ENCODE measurements at regions not wholly inside any gene's neighbourhood (a gene's known extent, or its start where the extent isn't known, plus 50 kb on each side); places are given as distances from the start of the nearest gene placed in this dataset.

DNA sequence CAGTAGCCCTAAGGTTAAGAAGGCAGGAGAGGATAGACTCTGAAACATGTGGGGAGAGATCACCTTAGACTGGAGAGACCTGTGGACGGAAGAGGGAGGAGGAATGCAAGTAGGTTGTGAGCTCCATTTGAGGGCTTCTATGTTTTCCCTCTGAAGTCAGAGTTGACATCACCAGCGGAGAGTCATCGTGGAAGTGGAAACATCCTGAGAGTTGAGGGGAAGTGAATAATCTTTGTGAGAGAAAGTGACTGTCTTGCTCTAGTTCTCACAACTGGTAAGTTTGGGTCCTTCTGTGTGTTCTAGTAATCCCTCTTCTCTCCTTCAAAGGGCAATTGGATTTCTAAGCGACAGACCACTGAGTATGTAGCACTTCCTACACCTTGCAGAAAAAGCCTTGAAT is 103.6 kb upstream of the CCND2 start:
- ATAC-seq (peak; percentile 55), DNase-seq (peak; percentile 39)
- intact Hi-C loops (cut with micrococcal nuclease) = no loop called here
- Mint-ChIP-seq H3K27me3 (peaks cover 3% of the 10 kb centered on the region), H3K36me3 (ENCODE audit: low read depth) (no peaks in the 10 kb centered on the region), H3K9me3 (no peaks in the 10 kb centered on the region), H3K4me1 (ENCODE audit: low read depth) (peaks cover 19% of the 10 kb centered on the region), H3K27ac (peak overlapping the region; percentile 4), H3K4me3 (no peak overlapping the region)
- CTCF ChIA-PET = interaction anchor here (0.6 to 1.3 kb wide), 2 partner anchors 15 to 24 kb away, joined by 4 read pairs; no protein-coding TSS in a partner anchor
- POLR2A ChIA-PET = interaction anchor here (0.7 to 1.2 kb wide), 3 partner anchors 27 to 98 kb away, joined by 3 read pairs; no protein-coding TSS in a partner anchor
- TF ChIP-seq, protein P1, sequence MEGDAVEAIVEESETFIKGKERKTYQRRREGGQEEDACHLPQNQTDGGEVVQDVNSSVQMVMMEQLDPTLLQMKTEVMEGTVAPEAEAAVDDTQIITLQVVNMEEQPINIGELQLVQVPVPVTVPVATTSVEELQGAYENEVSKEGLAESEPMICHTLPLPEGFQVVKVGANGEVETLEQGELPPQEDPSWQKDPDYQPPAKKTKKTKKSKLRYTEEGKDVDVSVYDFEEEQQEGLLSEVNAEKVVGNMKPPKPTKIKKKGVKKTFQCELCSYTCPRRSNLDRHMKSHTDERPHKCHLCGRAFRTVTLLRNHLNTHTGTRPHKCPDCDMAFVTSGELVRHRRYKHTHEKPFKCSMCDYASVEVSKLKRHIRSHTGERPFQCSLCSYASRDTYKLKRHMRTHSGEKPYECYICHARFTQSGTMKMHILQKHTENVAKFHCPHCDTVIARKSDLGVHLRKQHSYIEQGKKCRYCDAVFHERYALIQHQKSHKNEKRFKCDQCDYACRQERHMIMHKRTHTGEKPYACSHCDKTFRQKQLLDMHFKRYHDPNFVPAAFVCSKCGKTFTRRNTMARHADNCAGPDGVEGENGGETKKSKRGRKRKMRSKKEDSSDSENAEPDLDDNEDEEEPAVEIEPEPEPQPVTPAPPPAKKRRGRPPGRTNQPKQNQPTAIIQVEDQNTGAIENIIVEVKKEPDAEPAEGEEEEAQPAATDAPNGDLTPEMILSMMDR (IDR thresholded peaks at IDR 0.05) = no peak

DNA sequence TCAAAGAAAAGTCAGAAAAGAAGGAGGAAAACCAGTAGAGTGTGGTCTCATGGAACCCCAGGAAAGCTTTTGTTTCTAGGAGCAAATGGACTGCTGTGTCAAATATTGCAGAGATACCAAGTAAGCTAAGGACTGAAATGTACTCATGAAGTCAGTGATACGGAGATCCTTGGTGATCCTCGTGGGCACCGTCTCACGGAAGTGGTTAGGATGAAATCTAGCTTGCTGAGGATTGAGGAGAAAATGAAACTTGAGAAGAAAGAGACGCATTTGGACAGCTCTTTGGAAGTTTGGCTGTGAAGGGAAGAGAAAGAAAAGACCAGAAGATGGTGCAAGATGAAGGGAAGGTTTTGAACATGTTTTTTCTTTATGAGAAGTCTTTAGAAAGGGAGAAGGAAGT is 104.0 kb upstream of the CCND2 start:
- H3K27me3 Mint-ChIP-seq = peaks cover 3% of the 10 kb centered on the region
- H3K4me1 Mint-ChIP-seq (ENCODE audit: low read depth) = peaks cover 22% of the 10 kb centered on the region
- ChIA-PET CTCF (interaction anchor here (0.6 to 1.3 kb wide), 2 partner anchors 15 to 24 kb away, joined by 4 read pairs; no protein-coding TSS in a partner anchor), POLR2A (interaction anchor here (0.7 to 1.2 kb wide), 3 partner anchors 27 to 99 kb away, joined by 3 read pairs; no protein-coding TSS in a partner anchor)
- intact Hi-C loops (cut with micrococcal nuclease) = no loop called here
- no peak for ATAC-seq
- DNase-seq = no peak
- TF ChIP-seq, protein P1 (IDR thresholded peaks at IDR 0.05) = no peak
- H3K27ac Mint-ChIP-seq = peak overlapping the region; percentile 4
- no peaks in the 10 kb centered on the region for H3K9me3 Mint-ChIP-seq
- H3K36me3 Mint-ChIP-seq (ENCODE audit: low read depth) = no peaks in the 10 kb centered on the region
- no peak overlapping the region for H3K4me3 Mint-ChIP-seq

DNA sequence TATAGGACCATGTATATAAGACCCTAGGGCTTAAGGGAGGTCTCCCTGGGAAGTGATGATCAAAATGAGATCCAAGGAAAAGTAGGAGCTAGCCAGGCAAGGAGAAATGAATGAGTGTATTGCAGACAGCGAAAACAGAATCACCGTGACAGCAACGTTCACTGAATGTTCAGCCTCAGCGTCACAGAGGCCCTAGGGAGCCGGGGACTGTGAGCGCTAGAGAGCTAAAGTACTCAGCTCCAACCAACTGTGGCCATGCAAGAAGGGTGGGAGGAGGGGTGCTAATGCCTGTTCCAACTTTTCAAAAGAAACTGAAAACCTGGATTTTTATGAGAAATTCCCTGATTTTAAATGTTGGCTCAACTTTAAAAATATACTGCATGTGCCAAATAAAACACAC is 105.5 kb upstream of the CCND2 start:
- Mint-ChIP-seq H3K9me3 (no peaks in the 10 kb centered on the region), H3K4me3 (no peak overlapping the region), H3K27ac (no peak overlapping the region), H3K4me1 (ENCODE audit: low read depth) (peaks cover 26% of the 10 kb centered on the region), H3K27me3 (peaks cover 3% of the 10 kb centered on the region), H3K36me3 (ENCODE audit: low read depth) (no peaks in the 10 kb centered on the region)
- CTCF ChIA-PET = no interaction called here
- POLR2A ChIA-PET = no interaction called here
- ATAC-seq (no peak), DNase-seq (no peak)
- intact Hi-C loops (cut with micrococcal nuclease) = no loop called here
- TF ChIP-seq, protein P1 (IDR thresholded peaks at IDR 0.05) = no peak

DNA sequence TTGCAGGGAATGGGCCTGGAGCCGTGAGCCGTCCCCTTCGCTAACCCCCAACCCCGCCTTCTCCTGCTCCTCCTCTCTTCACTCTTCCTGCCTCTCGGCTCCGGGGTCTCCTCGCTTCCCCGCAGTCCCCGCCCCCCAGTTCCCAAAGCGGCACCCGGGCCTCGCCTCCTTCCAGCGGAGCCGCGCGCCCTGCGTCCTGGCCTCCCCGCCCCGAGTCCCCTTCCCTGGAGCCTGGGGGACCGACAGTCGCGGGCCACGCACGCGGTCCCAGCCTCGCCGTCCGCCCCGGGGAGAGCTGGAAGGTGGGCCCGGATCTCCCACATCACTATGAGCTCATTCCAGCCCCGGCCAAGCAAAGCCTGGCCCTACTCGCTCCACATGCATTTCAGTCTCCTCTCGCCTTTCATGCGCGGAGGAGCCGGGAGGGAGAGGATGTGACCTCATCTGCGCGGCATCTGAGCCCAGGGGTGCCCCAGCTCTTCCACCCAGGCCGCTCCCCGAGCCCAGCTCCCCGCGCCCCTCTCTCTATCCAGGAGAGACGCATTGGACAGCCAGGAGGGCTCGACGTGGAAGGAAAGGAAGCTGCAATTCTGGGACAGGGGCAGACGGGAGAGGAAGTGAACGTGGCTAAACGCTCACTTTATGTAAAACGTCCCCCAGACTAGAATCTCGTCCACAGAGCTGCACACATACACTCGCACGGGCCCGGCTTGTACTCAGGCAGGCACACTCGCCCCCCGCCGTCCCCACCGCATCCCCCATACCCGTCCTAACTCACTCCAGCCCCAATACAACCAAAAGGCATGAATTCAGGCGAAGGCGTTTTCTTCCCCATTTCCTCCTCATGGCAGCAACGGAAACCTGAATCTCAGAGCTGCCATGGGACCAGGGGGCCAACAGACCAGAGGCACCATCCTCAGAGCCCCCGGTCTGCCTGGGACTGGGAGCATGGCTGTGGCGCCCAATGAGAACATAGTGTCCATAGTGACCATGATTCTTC is 108.7 kb upstream of the CCND2 start:
- POLR2A ChIA-PET = interaction anchor here (0.7 to 4.3 kb wide), 18 partner anchors 9 to 137 kb away, joined by 3 to 38 read pairs (median 5); partner anchors contain the start of gene CCND2
- peaks cover 3% of the 10 kb centered on the region for H3K9me3 Mint-ChIP-seq
- H3K27me3 Mint-ChIP-seq = peaks cover 3% of the 10 kb centered on the region
- CTCF ChIA-PET = interaction anchor here (0.7 to 2.7 kb wide), 14 partner anchors 8 to 112 kb away, joined by 3 to 15 read pairs (median 3); no protein-coding TSS in a partner anchor
- DNase-seq (peak; percentile 81), ATAC-seq (peak; percentile 89)
- H3K4me3 Mint-ChIP-seq = peak overlapping the region; percentile 76
- peak overlapping the region; percentile 97 for H3K27ac Mint-ChIP-seq
- peaks cover 39% of the 10 kb centered on the region for H3K4me1 Mint-ChIP-seq (ENCODE audit: low read depth)
- peaks cover 2% of the 10 kb centered on the region for H3K36me3 Mint-ChIP-seq (ENCODE audit: low read depth)
- intact Hi-C loops (cut with micrococcal nuclease) = no loop called here
- TF ChIP-seq, protein P1 (IDR thresholded peaks at IDR 0.05) = no peak

All from activated CD8-positive, alpha-beta T cell treated with anti-CD3 and anti-CD28 coated beads for 36 hours (primary cell).